Colon (tissue), 2 donors: ENCODE measurements at regions not wholly inside any gene's neighbourhood (a gene's known extent, or its start where the extent isn't known, plus 50 kb on each side); places are given as distances from the start of the nearest gene placed in this dataset.

ENCODE experiments used
- FAIRE-seq: peaks from 2 replicates; lab custom pipeline; 2012; peaks lifted over from hg19 to GRCh38; lab: Jason Lieb, UNC
- donor health status: control.
- donor health status: control.

DNA sequence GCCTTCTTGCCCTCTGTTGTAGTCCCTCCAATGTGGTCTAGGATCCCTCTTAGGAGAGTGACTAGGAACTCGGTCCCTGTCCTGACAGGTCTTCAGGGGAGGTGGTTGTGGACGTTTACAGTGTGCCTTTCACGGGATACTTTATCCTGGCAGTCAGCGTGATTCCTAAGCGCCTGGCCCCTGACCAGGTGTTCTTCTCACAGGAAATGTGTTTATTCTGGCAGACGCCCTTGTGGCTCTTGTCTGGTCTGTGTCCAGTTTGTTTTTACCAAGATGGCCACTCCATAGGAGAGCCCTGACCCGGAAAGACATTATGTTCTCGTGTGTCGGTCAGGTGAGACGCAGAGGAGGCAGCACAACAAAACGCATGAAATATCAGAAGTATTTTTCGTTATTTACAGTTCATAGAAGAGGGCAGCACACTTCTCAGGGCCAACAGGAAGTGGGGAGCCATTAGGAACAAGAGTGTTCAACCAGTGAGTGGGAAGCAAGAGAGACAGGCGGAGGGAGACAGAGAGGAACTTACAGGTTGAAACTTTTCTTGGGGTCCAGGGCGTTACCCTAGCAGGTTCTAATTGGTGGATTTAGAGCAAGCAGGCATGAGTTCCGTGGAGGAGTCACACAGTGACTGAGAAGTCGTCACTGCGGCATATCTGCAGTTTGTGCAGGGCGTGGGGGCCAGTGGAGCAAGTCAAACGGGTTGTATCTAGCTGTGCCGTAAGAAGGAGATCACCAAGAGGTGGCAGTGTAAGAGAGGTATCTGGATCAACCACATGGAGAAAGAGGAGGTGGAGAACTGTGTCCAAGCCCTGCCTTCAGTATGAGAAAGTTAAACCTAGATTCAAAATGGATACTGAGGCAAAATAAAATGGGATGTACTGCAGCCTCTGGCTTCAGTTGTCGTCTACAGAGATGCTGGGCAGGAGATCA lies 412.9 kb downstream of the ZSWIM6 start:
- no peak for FAIRE-seq

DNA sequence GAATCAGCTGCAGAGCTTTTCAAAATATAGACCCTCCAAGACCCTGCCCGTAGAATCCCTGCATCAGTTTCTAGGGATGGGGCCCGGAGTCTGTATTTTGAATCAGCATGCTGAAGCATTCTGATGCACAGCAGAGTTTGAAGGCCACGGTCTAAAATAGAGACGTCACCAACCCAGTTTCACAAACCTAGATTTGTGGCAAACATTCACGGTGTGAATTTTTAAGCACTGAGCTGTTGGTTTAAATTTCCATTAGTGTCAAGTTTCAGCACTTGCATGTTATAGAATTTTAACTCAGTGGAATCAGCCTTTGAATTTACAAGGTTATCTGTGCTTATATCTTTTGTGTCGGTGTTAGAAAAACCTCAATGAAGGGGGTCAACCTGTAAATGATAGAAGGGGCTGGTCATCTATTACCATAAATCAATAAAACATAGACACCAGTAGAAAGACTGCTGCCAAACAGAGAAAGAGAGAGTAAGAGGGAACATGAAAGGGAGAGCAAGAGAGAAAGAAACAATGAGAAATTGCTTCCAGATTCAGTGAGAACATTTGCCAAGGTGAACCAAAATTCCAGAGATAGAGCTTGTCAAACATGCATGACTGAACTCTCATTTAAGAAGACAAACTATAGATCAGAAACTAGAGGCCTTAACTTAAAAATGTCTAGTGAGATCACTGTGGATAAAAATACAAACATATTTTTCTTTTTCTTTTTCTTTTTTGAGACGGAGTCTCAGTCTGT lies 414.9 kb downstream of the ZSWIM6 start:
- no peak for FAIRE-seq

DNA sequence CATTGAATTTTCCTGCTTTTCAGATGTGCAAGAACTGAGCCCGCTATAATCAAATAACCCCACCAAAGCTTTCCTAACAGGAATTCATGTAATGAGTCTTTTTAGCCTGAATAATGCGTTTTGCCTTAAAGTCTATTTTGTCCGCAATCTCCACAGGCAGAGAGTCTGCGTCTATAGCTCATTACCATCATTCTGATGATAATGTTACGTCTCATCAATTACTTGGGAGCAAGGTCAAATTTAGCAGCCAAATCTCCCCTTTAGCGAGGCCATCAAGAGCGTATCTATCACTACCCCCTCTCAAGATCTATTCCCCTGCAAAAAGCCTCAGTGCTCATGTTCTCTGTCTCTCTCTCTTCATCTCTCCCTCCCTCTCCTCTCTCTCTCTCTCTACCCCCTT lies 416.1 kb downstream of the ZSWIM6 start:
- FAIRE-seq = no peak

DNA sequence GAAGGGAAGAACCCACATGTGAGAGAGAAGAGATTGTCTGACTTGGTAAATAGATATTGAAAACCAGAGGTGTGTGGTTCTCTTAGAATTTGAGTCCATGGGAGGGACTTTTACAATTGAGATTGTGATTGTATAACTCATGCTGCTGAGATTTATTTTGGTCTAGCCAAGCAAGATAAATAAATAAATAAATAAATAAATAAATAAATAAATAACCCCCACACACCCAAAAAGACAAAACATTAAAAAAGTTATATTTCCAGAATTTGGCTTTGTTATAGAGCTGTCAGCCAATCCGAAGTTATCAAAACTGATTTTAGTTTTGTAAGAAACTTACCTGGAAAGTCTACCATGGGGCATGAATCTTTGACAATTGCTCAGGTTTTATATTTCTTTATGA lies 416.6 kb downstream of the ZSWIM6 start:
- no peak for FAIRE-seq

DNA sequence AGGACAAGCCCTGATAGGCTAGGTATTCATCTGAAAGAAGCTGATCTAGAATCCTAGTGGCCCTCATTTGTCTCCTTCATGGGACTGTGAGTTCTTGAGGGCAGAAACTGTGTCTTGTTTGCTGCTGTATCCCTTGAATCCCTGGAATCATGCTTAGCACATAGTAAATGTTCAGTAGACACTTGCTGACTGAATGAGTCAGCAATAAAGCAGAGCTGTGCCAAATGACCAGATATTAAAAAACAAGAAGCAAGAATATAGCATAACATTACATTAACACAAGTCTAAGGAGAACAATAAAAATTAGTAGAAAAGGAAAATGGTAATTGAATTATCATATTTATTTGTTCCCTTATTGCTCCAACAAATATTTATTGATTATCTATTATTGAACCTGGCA lies 420.5 kb downstream of the ZSWIM6 start:
- no peak for FAIRE-seq

DNA sequence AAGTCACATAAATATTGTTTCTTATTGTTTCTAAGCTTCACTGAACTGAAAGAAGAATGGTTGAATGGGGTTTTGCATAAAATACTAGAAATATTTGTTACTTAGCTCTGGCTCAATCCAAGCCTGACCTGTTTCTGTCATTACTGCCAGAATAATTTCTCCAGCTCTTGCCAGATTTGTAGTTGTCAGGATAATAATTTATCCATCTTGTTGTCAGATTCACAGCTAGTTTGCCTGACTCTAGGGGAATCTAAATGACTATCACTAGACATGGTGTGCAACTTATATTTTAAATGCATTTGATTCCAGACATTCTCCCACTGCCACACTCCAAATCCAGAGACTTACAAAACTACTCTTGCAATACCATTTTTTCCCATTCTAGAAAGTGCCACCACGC lies 422.7 kb downstream of the ZSWIM6 start:
- no peak for FAIRE-seq

DNA sequence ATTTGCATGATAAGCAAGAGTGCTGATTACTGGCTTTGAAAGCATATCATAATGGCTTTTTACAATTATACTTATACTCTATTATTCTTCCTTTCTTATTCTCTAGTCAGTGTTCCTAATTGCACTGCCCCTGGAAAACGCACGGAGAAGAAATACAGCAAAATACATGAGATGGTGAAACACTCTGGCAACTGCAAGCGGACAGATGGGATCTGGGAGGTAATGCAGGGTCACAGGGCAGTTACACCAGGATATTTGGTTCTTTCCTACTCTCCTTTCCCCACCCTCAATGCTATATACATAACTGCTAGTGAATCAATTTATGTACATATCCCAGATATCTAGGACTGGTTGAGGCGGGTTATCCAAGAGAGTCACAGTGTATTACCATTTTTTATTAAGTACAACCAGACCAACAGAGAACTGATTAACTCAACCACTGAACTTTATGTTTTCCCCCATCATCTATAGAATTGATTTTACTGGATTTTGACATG lies 423.7 kb downstream of the ZSWIM6 start:
- FAIRE-seq = no peak

DNA sequence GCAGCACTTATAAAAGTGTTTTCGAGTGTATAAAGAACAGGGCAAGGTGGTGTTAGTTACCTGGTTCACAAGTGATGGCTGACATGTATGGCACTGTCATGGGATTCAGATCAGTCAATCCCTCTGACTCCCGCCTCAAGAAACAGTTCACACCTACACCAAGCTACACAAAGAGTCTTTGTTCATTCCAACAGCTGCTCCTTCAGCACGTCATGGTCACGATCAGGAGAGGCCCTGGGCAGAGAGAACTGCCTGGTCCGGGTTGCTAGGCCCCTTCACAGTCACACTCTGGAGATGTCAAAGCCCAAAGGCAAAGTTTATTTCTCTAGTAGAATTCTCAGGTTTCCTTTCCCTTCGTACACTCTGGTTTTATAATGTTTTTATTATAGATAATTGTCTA lies 426.7 kb downstream of the ZSWIM6 start:
- FAIRE-seq = no peak

DNA sequence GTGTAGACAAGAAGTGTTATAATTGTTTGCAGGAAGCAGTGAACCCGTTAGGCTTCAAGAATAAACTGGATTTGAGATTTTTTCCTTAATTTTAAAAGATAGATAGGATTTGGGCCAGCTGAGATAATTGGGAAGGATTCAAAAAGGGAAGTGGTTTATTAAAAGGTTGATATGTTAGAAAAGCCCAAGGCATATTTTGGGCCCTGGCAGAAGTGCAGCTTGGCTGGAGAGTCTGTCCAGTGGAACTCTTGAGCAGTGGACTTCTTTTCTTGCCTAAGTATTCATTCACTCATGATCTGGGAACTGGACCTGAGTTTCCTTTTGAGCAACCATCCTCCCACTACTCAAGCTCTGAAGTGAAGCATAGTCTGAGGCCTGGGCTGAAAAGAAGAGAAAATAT lies 433.4 kb downstream of the ZSWIM6 start:
- no peak for FAIRE-seq

DNA sequence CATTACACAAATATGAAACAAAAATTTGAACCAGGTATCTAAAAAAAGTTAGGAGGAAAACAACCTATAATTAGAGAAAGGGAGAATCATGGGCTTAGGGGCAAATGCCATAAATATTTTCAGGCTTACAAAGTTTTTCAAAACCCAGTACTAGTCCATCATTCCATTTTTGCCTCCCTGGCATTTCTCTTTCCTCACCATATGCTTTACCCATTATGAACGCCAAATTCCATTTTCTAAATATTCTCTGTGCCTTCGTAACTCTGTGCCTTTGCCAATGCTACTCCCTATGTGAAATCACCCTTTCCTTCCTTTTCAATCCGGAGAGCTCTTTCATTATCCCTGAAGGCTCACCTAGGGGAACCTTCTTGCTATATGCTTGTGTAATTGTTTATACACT lies 434.1 kb downstream of the ZSWIM6 start:
- FAIRE-seq = no peak

DNA sequence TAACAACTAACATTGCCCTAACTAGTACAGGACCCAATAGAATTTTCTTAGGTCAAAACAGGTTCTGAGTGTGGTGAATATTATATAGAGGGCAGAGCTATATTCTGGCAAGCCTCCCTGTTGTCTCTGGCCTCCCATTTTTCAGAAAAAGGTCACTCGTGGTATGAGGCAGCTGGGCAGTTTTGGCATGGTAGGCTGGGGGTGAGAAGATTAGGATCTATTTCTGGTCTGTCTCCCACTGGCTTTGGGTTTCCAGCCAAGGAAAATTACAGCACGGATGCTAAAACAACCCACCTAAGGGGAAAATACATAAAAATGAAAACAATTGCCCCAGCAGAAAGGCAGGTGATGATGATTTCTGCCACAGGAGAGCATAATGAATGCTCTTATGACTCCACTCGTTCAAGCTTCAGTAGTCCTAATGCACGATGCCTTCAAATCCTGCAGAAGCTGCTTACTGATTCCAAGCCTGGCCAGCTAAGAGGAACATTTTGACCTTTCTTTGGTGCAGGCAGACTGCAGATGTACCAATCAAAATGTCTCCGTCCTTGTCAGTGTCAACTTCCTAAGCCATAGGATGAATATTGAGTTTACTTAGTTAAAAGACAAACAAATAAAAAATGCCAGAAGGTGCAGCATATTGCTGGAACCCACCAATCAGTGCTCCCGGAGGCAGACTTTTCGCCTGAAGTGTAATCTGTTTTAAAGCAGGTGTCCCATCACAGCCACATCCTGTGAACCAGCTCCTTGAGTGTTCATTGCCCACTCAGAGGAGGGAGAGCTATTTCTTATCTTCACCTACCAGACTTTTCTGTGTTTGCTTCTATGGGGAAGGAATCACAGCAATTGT lies 435.4 kb downstream of the ZSWIM6 start:
- FAIRE-seq = no peak

DNA sequence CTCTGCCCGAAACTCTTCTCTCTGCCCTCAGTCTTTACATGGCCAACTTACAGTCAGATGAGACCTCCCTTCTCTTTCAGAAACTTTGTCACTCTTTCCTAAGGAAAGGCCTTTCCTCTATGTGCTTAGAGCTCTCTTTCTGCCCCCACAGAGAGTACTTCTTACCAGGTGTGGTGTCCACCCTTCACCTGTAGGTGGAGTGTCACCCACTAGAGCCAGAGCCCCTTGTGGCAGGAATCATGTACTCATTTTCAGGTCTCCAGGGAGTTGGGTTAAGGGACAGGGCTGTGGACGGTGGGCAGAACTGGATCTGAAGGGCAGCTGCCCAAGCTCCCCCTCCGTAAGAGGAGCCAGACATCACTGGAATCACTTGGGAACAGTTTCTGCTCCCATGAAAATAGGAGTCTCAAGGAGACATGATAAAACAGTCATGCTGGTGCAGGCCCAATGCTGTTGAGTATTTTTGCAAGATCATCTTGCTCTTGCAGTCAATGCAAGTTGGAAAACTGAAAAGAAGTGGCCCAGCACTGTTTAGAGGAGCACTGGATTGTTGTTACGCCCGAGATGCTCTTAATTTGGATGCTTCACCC lies 436.7 kb downstream of the ZSWIM6 start:
- FAIRE-seq = no peak

DNA sequence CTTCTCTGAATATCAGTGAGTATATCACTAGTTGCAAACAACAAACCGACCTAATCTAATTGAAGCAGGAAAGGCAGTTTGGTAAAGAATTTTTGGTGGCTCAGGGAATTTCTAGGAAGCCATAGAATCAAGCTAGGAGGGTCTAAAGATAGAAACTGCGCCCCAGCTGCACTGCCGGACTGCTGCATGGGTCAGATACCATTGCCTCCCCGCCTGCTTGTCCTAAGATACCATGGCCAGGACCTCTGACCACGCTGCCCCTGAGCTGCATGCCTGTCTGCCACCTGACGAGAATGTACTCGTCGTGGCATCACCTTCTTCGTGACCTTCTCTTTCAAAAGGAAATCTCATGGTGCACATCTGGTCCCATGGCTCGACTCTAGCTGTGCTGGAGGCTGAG lies 439.0 kb downstream of the ZSWIM6 start:
- no peak for FAIRE-seq

DNA sequence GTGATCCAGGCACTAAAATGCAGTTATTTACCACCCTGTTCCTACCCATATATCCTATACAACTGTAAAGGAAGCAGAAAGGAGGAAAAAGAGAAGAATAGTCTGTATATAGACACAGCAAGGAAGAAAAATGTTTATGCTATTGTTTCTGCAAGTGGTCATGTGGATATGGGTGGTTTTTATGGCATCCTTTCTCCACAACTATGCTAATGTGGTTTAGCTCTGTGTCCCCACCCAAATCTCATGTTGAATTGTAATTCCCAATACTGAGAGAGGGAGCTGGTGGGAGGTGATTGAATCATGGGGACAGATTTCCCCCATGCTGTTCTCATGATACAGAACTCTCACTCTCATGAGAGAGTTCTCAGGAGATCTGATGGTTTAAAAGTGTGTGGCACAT lies 439.8 kb downstream of the ZSWIM6 start:
- FAIRE-seq = no peak

DNA sequence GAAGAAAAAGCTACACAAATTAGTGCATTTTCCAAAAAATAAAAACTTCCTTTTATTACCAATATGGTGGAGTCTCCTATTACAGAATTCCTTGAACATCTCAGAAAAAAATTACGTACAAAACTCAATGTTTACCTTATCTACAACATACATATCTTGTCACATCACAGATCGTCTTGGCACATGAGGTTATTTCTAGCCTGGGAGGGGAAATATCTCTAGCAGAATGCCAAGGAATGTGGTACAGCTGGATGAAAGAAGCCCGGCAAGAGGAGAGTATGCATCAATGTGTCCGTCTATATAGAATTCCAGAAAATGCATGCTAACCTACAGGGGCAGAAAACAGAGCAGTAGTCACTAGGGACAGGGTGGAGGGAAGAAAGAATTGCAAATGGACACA lies 443.8 kb downstream of the ZSWIM6 start:
- no peak for FAIRE-seq

DNA sequence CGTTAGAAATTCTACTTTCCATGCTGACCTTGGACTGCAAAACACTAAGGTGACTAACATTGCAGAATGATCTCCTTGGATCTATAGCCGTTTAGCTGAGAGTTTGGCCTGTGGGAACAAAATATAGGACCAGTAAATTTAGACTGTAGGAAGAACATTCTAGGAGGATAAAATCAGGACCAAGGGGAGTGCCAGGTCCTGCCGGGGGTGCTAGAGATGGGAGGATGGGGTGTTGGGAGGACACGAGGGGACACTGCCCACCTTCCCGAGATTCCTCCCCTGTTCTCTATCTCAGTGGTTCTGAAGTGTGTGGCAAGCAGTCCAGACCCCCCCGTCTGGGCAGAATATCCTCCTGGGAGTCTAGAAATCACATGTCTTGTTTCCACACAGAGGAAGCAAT lies 445.2 kb downstream of the ZSWIM6 start:
- no peak for FAIRE-seq

DNA sequence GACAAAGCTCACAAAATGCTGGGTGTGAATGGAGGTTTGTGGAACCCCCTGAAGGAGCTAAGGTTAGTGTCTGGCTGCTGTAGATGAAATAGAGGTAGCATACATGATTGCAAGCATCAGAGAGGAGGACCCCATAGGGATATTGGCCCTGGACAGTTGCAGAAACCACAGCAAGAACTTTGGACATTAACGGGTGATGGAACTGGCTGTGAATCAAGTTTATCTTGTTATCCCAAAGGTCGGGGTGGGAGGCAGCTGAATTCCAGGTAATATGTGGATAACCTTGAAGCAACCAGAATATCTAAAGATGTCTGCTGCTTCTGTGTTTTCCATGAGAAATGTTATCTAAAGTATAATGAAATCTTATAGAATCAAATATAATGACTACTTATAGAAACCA lies 447.7 kb downstream of the ZSWIM6 start:
- FAIRE-seq = no peak

DNA sequence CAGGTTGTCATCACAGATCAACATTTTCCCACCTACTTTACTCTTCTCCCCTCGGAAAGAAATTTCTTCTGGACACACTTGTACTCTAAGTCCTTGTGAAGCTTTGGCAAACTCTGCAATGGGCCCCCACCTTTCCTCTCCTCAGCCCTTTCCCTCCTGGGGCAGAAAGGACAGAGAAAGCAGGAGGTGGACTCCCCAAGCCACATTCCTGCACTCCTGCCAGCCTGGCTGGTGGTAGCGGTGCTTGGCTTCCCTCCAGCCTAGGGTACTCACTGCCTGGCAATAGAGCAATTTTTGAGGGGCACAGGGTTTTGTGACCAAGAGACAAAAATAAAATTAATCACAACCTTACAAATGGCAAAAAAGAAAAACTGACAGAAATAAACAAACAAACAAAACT lies 451.4 kb downstream of the ZSWIM6 start:
- no peak for FAIRE-seq

DNA sequence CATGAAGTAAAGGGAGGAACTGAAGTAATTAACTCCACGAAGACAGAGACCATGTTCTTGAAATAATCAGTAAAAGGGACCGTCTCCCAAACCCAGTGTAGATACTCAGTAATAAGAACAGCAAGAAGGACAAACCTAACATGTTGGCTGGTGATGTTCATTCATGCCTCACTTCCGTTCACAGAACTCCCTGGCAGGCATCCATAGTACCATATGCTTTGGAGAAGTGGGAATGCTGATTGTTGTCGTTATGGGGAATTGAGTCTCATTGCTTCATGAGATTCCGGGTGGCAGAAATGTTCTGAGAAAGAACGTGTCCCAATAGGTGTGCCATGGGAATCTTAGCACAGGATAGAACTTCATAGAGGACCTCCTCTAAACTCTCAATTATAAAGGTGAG lies 452.3 kb downstream of the ZSWIM6 start:
- FAIRE-seq = no peak

DNA sequence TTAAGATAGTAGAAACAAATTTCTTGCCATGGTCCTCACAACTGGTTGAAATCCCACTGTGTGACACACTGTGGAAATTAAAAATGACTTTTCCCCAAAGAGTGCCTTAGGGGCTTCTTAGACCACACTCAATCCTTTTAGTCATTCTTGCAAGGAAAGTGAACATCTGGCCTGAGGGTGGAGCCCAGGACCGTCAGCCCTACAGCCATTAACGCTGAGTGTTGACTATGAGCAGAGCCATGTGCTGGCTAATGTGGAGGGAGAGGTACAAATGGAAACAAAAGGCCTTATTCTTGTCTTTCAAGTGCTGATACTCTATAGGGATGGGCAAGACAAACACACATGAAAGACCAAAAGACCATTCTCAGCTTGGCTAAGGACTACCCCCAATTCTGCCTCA lies 456.5 kb downstream of the ZSWIM6 start:
- FAIRE-seq = no peak

DNA sequence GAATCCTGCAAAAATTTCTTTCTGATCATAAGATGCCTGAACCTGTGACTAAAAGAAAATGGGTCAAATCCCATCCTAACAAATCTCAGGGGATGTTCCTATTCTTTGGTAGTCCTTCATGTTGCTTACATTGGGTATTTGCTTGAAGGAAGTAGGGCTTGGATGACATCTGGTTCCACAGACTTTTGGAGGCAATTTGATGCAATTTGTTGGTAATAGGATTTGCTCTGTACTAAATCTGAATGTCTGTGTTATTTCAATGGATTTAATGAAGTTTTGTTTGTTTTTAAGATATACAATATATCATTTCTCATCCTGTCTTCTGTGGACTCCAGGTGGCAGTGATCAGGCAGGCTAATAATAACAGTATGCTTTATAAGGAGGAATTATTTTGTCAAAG lies 457.9 kb downstream of the ZSWIM6 start:
- FAIRE-seq = no peak

DNA sequence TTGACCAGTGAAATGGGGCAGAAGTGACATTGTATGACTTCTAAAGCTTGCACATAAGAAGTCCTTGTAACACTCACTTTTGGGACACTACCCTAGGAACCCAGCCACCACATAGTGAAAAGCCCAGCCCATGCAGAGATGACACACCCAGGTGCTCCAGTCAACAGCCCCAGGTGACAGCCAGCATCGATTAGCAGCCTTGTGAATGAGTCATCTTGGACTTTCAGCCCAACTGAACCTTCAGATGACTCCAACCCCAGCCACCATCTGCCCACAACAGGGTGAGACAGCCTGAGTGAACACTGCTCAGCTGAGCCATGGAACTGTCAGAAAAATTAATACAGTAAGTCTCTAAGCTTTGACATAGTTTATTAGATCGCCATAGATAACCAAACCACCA lies 458.6 kb downstream of the ZSWIM6 start:
- FAIRE-seq = no peak
